Esophagus squamous epithelium (tissue), 4 donors: ENCODE measurements at regions not wholly inside any gene's neighbourhood (a gene's known extent, or its start where the extent isn't known, plus 50 kb on each side); places are given as distances from the start of the nearest gene placed in this dataset.

ENCODE experiments used
- CTCF ChIP-seq, 6 experiments: fragments of 450-650 bp in 4 of 6; fragments of 200-600 bp in 2 of 6; sonication (generic) in 2 of 6; IDR thresholded peaks; one replicate each; pipeline ENCODE4 v1.5.1; 2016 to 2019; ENCODE audit warnings: antibody characterized with exemption in 6 of 6, mild to moderate bottlenecking in 4 of 6, moderate library complexity in 4 of 6
- POLR2A ChIP-seq, 4 donors: fragments of 450-650 bp; IDR thresholded peaks; one replicate each; pipeline ENCODE4 v1.6.1; 2017; ENCODE audit warnings: antibody characterized with exemption in 4 of 4, mild to moderate bottlenecking in 4 of 4, moderate library complexity in 3 of 4

- TF ChIP-seq CTCF (IDR thresholded peaks at IDR 0.05) (no peak), POLR2A (IDR thresholded peaks at IDR 0.05) (no peak)
Measured at GRCh38 chr3:187969581-187969950, 184.4 kb upstream of the LPP start.
